Lower leg skin (tissue), 3 donors: ENCODE measurements at regions not wholly inside any gene's neighbourhood (a gene's known extent, or its start where the extent isn't known, plus 50 kb on each side); places are given as distances from the start of the nearest gene placed in this dataset.

Experiments used
- CTCF ChIP-seq, 3 donors: fragments of 450-650 bp; IDR thresholded peaks; one replicate each; pipeline ENCODE4 v1.5.1; 2016; ENCODE audit warnings: antibody characterized with exemption in 3 of 3, mild to moderate bottlenecking in 3 of 3, moderate library complexity in 2 of 3
- POLR2A ChIP-seq, 2 donors: fragments of 450-650 bp; IDR thresholded peaks; one replicate each; pipeline ENCODE4 v1.6.1; 2016 to 2017; ENCODE audit warnings: antibody characterized with exemption in 2 of 2, mild to moderate bottlenecking in 1 of 2, moderate library complexity in 1 of 2

- TF ChIP-seq CTCF (IDR thresholded peaks at IDR 0.05) (no peak), POLR2A (IDR thresholded peaks at IDR 0.05) (no peak)
These were observed 123.5 kb upstream of the MAGI3 start for GRCh38 chr1:113266788-113267187.
